Mesendoderm (in vitro differentiated cells): ENCODE measurements at regions not wholly inside any gene's neighbourhood (a gene's known extent, or its start where the extent isn't known, plus 50 kb on each side); places are given as distances from the start of the nearest gene placed in this dataset.

Experiments
- DNase-seq: peaks from one replicate; pipeline ENCODE4 v3.0.0; 2013
- H2AK5ac ChIP-seq: 2 replicates; pipeline ENCODE4 v1.6.1; 2013; ENCODE audit warnings: low read length, inconsistent platforms
- H2BK120ac ChIP-seq: 2 replicates; pipeline ENCODE4 v1.6.1; 2013; ENCODE audit warnings: low read depth, mild to moderate bottlenecking, low read length, moderate library complexity, mixed read lengths
- H2BK15ac ChIP-seq: replicated peaks from 2 replicates; pipeline ENCODE4 v1.6.1; 2013; ENCODE audit warnings: low read depth, mild to moderate bottlenecking, moderate library complexity
- H2BK5ac ChIP-seq: 2 replicates; pipeline ENCODE4 v1.6.1; 2013; ENCODE audit warnings: low read length, inconsistent platforms
- H3K18ac ChIP-seq: 2 replicates; pipeline ENCODE4 v1.6.1; 2013; ENCODE audit warnings: mild to moderate bottlenecking, low read length, mixed read lengths
- H3K23ac ChIP-seq: one replicate; pipeline ENCODE4 v1.6.1; 2013; ENCODE audit warnings: low read length
- H3K27ac ChIP-seq: 2 replicates; pipeline ENCODE4 v1.5.1; 2013; ENCODE audit warnings: low read depth, mild to moderate bottlenecking, inconsistent platforms, low read length, moderate library complexity
- H3K27me3 ChIP-seq: 2 replicates; pipeline ENCODE4 v1.6.1; 2013; ENCODE audit warnings: low read length, control low read depth, mild to moderate bottlenecking, inconsistent platforms; ENCODE audit not compliant: insufficient read depth, poor library complexity
- H3K36me3 ChIP-seq: 2 replicates; pipeline ENCODE4 v1.6.1; 2013; ENCODE audit warnings: low read length, inconsistent platforms; ENCODE audit not compliant: control insufficient read depth, insufficient read depth
- H3K4ac ChIP-seq: one replicate; pipeline ENCODE4 v1.6.1; 2013; ENCODE audit warnings: low read depth, mild to moderate bottlenecking, low read length, moderate library complexity
- H3K4me1 ChIP-seq: 2 replicates; pipeline ENCODE4 v1.6.1; 2013; ENCODE audit warnings: low read depth, low read length, inconsistent platforms; ENCODE audit not compliant: control insufficient read depth
- H3K4me2 ChIP-seq: 2 replicates; pipeline ENCODE4 v1.6.1; 2013; ENCODE audit warnings: low read length
- H3K4me3 ChIP-seq: 2 replicates; pipeline ENCODE4 v1.5.1; 2013; ENCODE audit warnings: mild to moderate bottlenecking, low read length
- H3K56ac ChIP-seq: one replicate; pipeline ENCODE4 v1.6.1; 2013; ENCODE audit warnings: low read length
- H3K79me1 ChIP-seq: 2 replicates; pipeline ENCODE4 v1.6.1; 2013; ENCODE audit warnings: low read length, inconsistent platforms
- H3K79me2 ChIP-seq: 2 replicates; pipeline ENCODE4 v1.6.1; 2013; ENCODE audit warnings: mild to moderate bottlenecking, low read length; ENCODE audit not compliant: control insufficient read depth, insufficient read depth
- H3K9ac ChIP-seq: 2 replicates; pipeline ENCODE4 v1.6.1; 2013; ENCODE audit warnings: low read length, inconsistent platforms
- H4K5ac ChIP-seq: one replicate; pipeline ENCODE4 v1.6.1; 2013; ENCODE audit warnings: low read length
- H4K8ac ChIP-seq: one replicate; pipeline ENCODE4 v1.6.1; 2013; ENCODE audit warnings: low read depth, mild to moderate bottlenecking, control low read depth, low read length, moderate library complexity
- WGBS: extraction: QIAGEN DNeasy Blood & Tissue Kit; methylation state at CpG from one replicate; pipeline ENCODE4 v1.1.7; 2013; ENCODE audit warnings: low lambda C conversion rate, missing lambda C conversion rate; ENCODE audit not compliant: insufficient coverage; ENCODE audit errors: extremely low coverage; 5-methylcytosine and 5-hydroxymethylcytosine counted together

GRCh38 chr6:112557961-112558360, 210.8 kb downstream of the RFPL4B start:
- H3K18ac ChIP-seq: no peak overlapping the region
- no peak overlapping the region for H3K4me2 ChIP-seq
- H4K5ac ChIP-seq: no peak overlapping the region
- no peaks in the 10 kb centered on the region for H3K79me1 ChIP-seq
- H4K8ac ChIP-seq: no peak overlapping the region
- H3K23ac ChIP-seq: no peak overlapping the region
- no peak overlapping the region for H3K56ac ChIP-seq
- H3K9ac ChIP-seq: no peak overlapping the region
- no peak overlapping the region for H2BK5ac ChIP-seq
- no peaks in the 10 kb centered on the region for H3K27me3 ChIP-seq
- H2AK5ac ChIP-seq: no peak overlapping the region
- H3K36me3 ChIP-seq: no peaks in the 10 kb centered on the region
- H2BK15ac ChIP-seq: no peak overlapping the region
- H3K27ac ChIP-seq: no peak overlapping the region
- H2BK120ac ChIP-seq: no peak overlapping the region
- H3K4me3 ChIP-seq: no peak overlapping the region
- no peak for DNase-seq
- H3K79me2 ChIP-seq: no peaks in the 10 kb centered on the region
- no peak overlapping the region for H3K4ac ChIP-seq
- H3K4me1 ChIP-seq: no peaks in the 10 kb centered on the region

DNA sequence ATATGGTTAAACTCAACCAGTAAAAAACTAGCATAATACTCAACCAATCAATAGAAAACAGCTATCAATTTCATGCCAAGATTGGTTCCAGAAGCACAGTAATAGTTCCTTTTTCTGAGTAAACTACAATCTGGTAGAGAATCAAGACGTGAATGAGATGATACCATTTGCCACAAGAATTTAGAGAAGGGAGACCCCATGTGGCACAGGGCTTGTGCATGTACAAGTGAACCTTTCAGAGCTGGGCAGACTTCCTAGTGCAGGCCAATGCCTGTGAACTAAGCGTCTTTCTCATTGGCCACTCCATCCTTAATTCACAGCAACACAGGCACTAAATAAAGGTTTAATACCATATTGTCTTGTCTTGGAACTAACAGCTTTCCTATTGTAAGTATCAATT, 213.5 kb downstream of the RFPL4B start:
- Histone ChIP-seq H3K9ac (no peak overlapping the region), H3K36me3 (no peaks in the 10 kb centered on the region), H3K56ac (no peak overlapping the region), H3K79me2 (no peaks in the 10 kb centered on the region), H4K8ac (no peak overlapping the region), H3K27ac (no peak overlapping the region), H3K23ac (no peak overlapping the region), H3K4ac (no peak overlapping the region), H3K18ac (no peak overlapping the region), H3K4me3 (no peak overlapping the region), H2BK15ac (no peak overlapping the region), H4K5ac (no peak overlapping the region), H3K79me1 (no peaks in the 10 kb centered on the region), H3K4me1 (no peaks in the 10 kb centered on the region), H3K27me3 (no peaks in the 10 kb centered on the region), H2BK5ac (no peak overlapping the region), H2BK120ac (no peak overlapping the region), H2AK5ac (no peak overlapping the region), H3K4me2 (no peak overlapping the region)
- whole genome bisulfite sequencing: no CpG with 5 or more reads among the region's 2 CpGs
- peak; percentile 19 for DNase-seq

DNA sequence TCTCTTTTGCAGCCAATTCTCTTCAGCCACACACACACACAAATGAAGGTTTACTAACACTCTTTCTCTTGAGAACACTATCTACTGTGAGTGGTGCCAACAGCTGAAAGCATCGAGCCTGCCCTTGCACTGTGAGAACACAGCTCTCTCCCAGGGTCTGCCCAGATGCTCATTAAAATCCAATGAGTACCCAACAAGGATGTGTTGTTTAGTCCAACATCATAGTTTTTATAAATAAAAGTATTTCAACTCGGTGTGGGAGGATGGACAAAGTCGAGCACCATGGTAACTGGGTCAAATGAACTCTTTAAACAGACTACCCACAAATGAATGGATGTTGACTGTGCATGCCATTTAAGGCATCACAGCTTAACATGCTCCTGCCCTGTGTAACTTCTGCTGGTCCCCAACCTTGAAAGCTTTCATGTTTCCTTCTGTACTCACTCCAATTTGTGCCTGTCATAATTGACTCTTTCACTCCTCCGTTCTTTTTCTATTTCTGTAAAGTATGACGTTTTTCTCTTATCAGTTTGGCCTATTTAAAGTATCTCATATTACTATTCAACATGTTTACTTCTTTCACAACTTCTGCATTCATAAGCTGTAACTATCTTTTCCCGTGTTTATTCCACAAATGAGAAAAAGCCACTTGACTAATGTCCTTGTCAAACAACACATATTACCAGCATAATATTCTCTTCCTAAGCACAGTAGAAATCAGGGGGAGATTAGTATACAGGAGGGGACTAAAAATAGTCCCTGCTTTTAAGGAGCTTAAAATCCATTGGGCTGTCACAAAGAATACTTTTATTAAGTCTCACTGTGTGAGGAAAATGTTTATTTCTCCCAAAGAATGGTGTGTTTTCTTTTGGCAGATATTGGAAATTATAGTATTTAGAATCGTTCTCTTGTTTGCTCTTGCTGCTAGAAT, 215.4 kb downstream of the RFPL4B start:
- DNase-seq: no peak
- Histone ChIP-seq H3K79me2 (no peaks in the 10 kb centered on the region), H4K8ac (no peak overlapping the region), H4K5ac (no peak overlapping the region), H2BK5ac (no peak overlapping the region), H3K56ac (no peak overlapping the region), H3K27ac (no peak overlapping the region), H2AK5ac (no peak overlapping the region), H3K18ac (no peak overlapping the region), H2BK120ac (no peak overlapping the region), H3K27me3 (no peaks in the 10 kb centered on the region), H3K4me2 (no peak overlapping the region), H2BK15ac (no peak overlapping the region), H3K4ac (no peak overlapping the region), H3K9ac (no peak overlapping the region), H3K4me1 (no peaks in the 10 kb centered on the region), H3K23ac (no peak overlapping the region), H3K79me1 (no peaks in the 10 kb centered on the region), H3K4me3 (no peak overlapping the region), H3K36me3 (no peaks in the 10 kb centered on the region)
- WGBS: no CpG with 5 or more reads among the region's 7 CpGs

GRCh38 chr6:112563368-112563767, 216.2 kb downstream of the RFPL4B start:
- no peak overlapping the region for H3K27ac ChIP-seq
- no peaks in the 10 kb centered on the region for H3K4me1 ChIP-seq
- no peak overlapping the region for H3K4me2 ChIP-seq
- no peak overlapping the region for H3K9ac ChIP-seq
- no peak overlapping the region for H4K5ac ChIP-seq
- H3K18ac ChIP-seq: no peak overlapping the region
- no peaks in the 10 kb centered on the region for H3K27me3 ChIP-seq
- H3K4me3 ChIP-seq: no peak overlapping the region
- no peak overlapping the region for H2BK15ac ChIP-seq
- H3K23ac ChIP-seq: no peak overlapping the region
- no peak overlapping the region for H2BK5ac ChIP-seq
- no peak overlapping the region for H4K8ac ChIP-seq
- no peaks in the 10 kb centered on the region for H3K79me2 ChIP-seq
- peak; percentile 95 for DNase-seq
- H3K79me1 ChIP-seq: no peaks in the 10 kb centered on the region
- no CpG with 5 or more reads among the region's 3 CpGs for WGBS
- no peak overlapping the region for H2AK5ac ChIP-seq
- H3K56ac ChIP-seq: no peak overlapping the region
- H3K4ac ChIP-seq: no peak overlapping the region
- no peaks in the 10 kb centered on the region for H3K36me3 ChIP-seq
- H2BK120ac ChIP-seq: no peak overlapping the region

GRCh38 chr6:112568066-112568465, 220.9 kb downstream of the RFPL4B start:
- Histone ChIP-seq H3K4me3 (no peak overlapping the region), H3K79me2 (no peaks in the 10 kb centered on the region), H2BK15ac (no peak overlapping the region), H3K4me2 (no peak overlapping the region), H3K27ac (no peak overlapping the region), H3K36me3 (no peaks in the 10 kb centered on the region), H4K8ac (no peak overlapping the region), H2BK5ac (no peak overlapping the region), H4K5ac (no peak overlapping the region), H3K23ac (no peak overlapping the region), H3K4ac (no peak overlapping the region), H3K79me1 (no peaks in the 10 kb centered on the region), H3K56ac (no peak overlapping the region), H3K9ac (no peak overlapping the region), H2AK5ac (no peak overlapping the region), H3K18ac (no peak overlapping the region), H3K27me3 (no peaks in the 10 kb centered on the region), H3K4me1 (no peaks in the 10 kb centered on the region), H2BK120ac (no peak overlapping the region)
- no peak for DNase-seq
